Endothelial cell of umbilical vein (primary cell): ENCODE measurements at regions not wholly inside any gene's neighbourhood (a gene's known extent, or its start where the extent isn't known, plus 50 kb on each side); places are given as distances from the start of the nearest gene placed in this dataset.

Experiments used
- BruUV-seq: library from RNA; stranded (reverse); fragments of 400-500 nt; replicated peaks from 2 replicates; lab custom pipeline; 2021; lab: Mats Ljungman, UMichigan
- CTCF ChIA-PET: fragments of 300-600, 350-600 bp; sonication (Branson Sonifier 250); formaldehyde crosslinking; loops from one replicate; lab custom pipeline; 2021; ENCODE audit warnings: antibody characterized with exemption, inconsistent platforms; lab: Charles Lee
- POLR2A ChIA-PET: fragments of 300-600, 350-600 bp; sonication (Branson Sonifier 250); formaldehyde crosslinking; loops from one replicate; lab custom pipeline; 2021; ENCODE audit warnings: antibody characterized with exemption, inconsistent platforms; lab: Charles Lee
- DNase-seq: peaks from one replicate; pipeline ENCODE4 v3.0.0-alpha.2; 2011; ENCODE audit warnings: low read depth, low spot score
- FAIRE-seq: peaks from 2 replicates; lab custom pipeline; 2011; peaks lifted over from hg19 to GRCh38; lab: Jason Lieb, UNC
- H2AFZ ChIP-seq: 2 replicates; pipeline ENCODE4 v1.6.0; 2012; ENCODE audit warnings: low read depth, low read length, control low read depth, inconsistent platforms
- H3K27ac ChIP-seq: 2 replicates; pipeline ENCODE4 v1.5.1; 2011; ENCODE audit warnings: low read depth, mild to moderate bottlenecking, control low read depth, low read length, moderate library complexity; ENCODE audit not compliant: insufficient read depth
- H3K27me3 ChIP-seq, 2 experiments: 2 replicates each; pipeline versions ENCODE4 v1.6.0 to v1.6.1; 2011; ENCODE audit warnings: low read length in 2 of 2, mixed read lengths in 1 of 2; ENCODE audit not compliant: control insufficient read depth in 2 of 2, insufficient read depth in 2 of 2
- H3K36me3 ChIP-seq, 2 experiments: 2 replicates in 1 of 2; 3 replicates in 1 of 2; pipeline ENCODE4 v1.5.1; 2011; ENCODE audit warnings: low read length in 2 of 2, mild to moderate bottlenecking in 1 of 2, moderate library complexity in 1 of 2; ENCODE audit not compliant: control insufficient read depth in 2 of 2, insufficient read depth in 2 of 2; ENCODE audit errors: extremely low read depth in 1 of 2
- H3K4me1 ChIP-seq: 3 replicates; pipeline ENCODE4 v1.5.1; 2011; ENCODE audit warnings: mild to moderate bottlenecking, low read length; ENCODE audit not compliant: control insufficient read depth, insufficient read depth; ENCODE audit errors: extremely low read depth
- H3K4me2 ChIP-seq: 2 replicates; pipeline ENCODE4 v1.6.1; 2011; ENCODE audit warnings: low read length, control low read depth, mixed read lengths; ENCODE audit not compliant: insufficient read depth
- H3K4me3 ChIP-seq, 3 experiments: fragments of 200-600 bp in 1 of 3; sonication (generic), shearing (Covaris generic) in 1 of 3; replicated peaks in 1 of 3; 2 replicates each; pipeline ENCODE4 v1.5.1; 2011 to 2016; ENCODE audit warnings: control low read depth in 3 of 3, low read length in 3 of 3, mild to moderate bottlenecking in 2 of 3, inconsistent platforms in 1 of 3, low read depth in 1 of 3, moderate library complexity in 1 of 3; ENCODE audit not compliant: insufficient read depth in 1 of 3
- H3K79me2 ChIP-seq: 2 replicates; pipeline ENCODE4 v1.6.0; 2012; ENCODE audit warnings: low read length, inconsistent platforms; ENCODE audit not compliant: control insufficient read depth, insufficient read depth
- H3K9ac ChIP-seq: replicated peaks from 2 replicates; pipeline ENCODE3; 2011; ENCODE audit warnings: low read length, control low read depth; ENCODE audit not compliant: insufficient read depth; ENCODE audit errors: extremely low read depth
- H3K9me1 ChIP-seq: replicated peaks from 3 replicates; pipeline ENCODE4 v1.6.0; 2011; ENCODE audit warnings: mild to moderate bottlenecking, low read length; ENCODE audit not compliant: control insufficient read depth, insufficient read depth; ENCODE audit errors: extremely low read depth
- H3K9me3 ChIP-seq: replicated peaks from 2 replicates; pipeline ENCODE4 v1.5.1; 2012; ENCODE audit warnings: low read length, inconsistent platforms; ENCODE audit not compliant: control insufficient read depth, insufficient read depth
- H4K20me1 ChIP-seq: replicated peaks from 2 replicates; pipeline ENCODE3; 2011; ENCODE audit warnings: mild to moderate bottlenecking, low read length; ENCODE audit not compliant: control insufficient read depth, insufficient read depth; ENCODE audit errors: extremely low read depth
- CTCF ChIP-seq, 2 donors: IDR thresholded peaks; 1 replicate in 1 of 2; 2 replicates in 1 of 2; pipeline ENCODE4 v1.5.1; 2011; ENCODE audit warnings: low read length in 2 of 2, mild to moderate bottlenecking in 2 of 2, moderate library complexity in 2 of 2, control low read depth in 1 of 2, inconsistent platforms in 1 of 2, low read depth in 1 of 2; ENCODE audit not compliant: insufficient read depth in 1 of 2; ENCODE audit errors: extremely low read depth in 1 of 2
- EZH2 ChIP-seq: IDR thresholded peaks from 2 replicates; pipeline ENCODE4 v1.6.1; 2012; ENCODE audit warnings: borderline replicate concordance, low read depth, mild to moderate bottlenecking, moderate library complexity, low read length, inconsistent platforms; ENCODE audit not compliant: severe bottlenecking
- FOS ChIP-seq: IDR thresholded peaks from 2 replicates; pipeline ENCODE4 v1.6.1; 2011; ENCODE audit warnings: mild to moderate bottlenecking, low read length, moderate library complexity, borderline replicate concordance; ENCODE audit not compliant: insufficient read depth
- GATA2 ChIP-seq: IDR thresholded peaks from 2 replicates; pipeline ENCODE4 v1.7.0; 2011; ENCODE audit warnings: low read depth, mild to moderate bottlenecking, moderate library complexity, mixed read lengths, low read length; ENCODE audit not compliant: insufficient read length, insufficient read depth
- JUN ChIP-seq: IDR thresholded peaks from 2 replicates; pipeline ENCODE4 v1.6.1; 2011; ENCODE audit warnings: borderline replicate concordance, low read depth; ENCODE audit not compliant: insufficient read length, insufficient read depth
- MYC ChIP-seq: IDR thresholded peaks from one replicate; pipeline ENCODE4 v1.6.1; 2011; ENCODE audit warnings: mild to moderate bottlenecking, low read depth, low read length
- POLR2A ChIP-seq: IDR thresholded peaks from 2 replicates; pipeline ENCODE4 v1.6.1; 2012; ENCODE audit warnings: low read depth, mild to moderate bottlenecking, control low read depth, low read length
- dilution Hi-C: fragments of 300-500 bp; cut with MboI; formaldehyde crosslinking; loops from one replicate; pipeline ENCODE4 v1.15.0; 2019; ENCODE audit warnings: low sequenced_read_pairs; ENCODE audit not compliant: extremely low pct_ligation_motif_present
- intact Hi-C: fragments of 100-400 bp; cut with micrococcal nuclease; formaldehyde crosslinking; loops from one replicate; pipeline ENCODE4 v1.10.0; 2022

GRCh38 chr14:61628016-61628725 is 67.1 kb upstream of the HIF1A start:
- Histone ChIP-seq H3K4me2 (no peak overlapping the region), H2AFZ (no peak overlapping the region), H4K20me1 (no peaks in the 10 kb centered on the region), H3K9me1 (no peaks in the 10 kb centered on the region), H3K4me3 (no peak overlapping the region), H3K27ac (no peak overlapping the region), H3K9me3 (no peaks in the 10 kb centered on the region), H3K36me3 (no peaks in the 10 kb centered on the region), H3K79me2 (no peaks in the 10 kb centered on the region), H3K9ac (no peak overlapping the region), H3K4me1 (no peaks in the 10 kb centered on the region), H3K27me3 (no peaks in the 10 kb centered on the region)
- DNase-seq (no peak), FAIRE-seq (no peak)
- intact Hi-C loops = no loop called here
- CTCF ChIA-PET = no interaction called here
- no TSS peak for BruUV-seq
- TF ChIP-seq MYC (no peak), EZH2 (no peak), POLR2A (no peak), GATA2 (no peak), FOS (no peak), CTCF (IDR thresholded peaks at IDR 0.05; ENCODE audit: extremely low read depth in 1 of 2, insufficient read depth in 1 of 2, low read depth in 1 of 2, low read length in 2 of 2) (no peak), JUN (no peak)
- POLR2A ChIA-PET = no interaction called here
- dilution Hi-C loops = no loop called here
